Fibroblast of skin of right quadriceps (primary cell): ENCODE measurements at regions not wholly inside any gene's neighbourhood (a gene's known extent, or its start where the extent isn't known, plus 50 kb on each side); places are given as distances from the start of the nearest gene placed in this dataset.

ENCODE experiments used
- DNase-seq: peaks from one replicate; pipeline ENCODE4 v3.0.0-alpha.2; 2013

- no peak for DNase-seq
Measured at GRCh38 chr6:9507136-9507895, 907.6 kb downstream of the TFAP2A start.

- DNase-seq = no peak
Measured at GRCh38 chr6:9504191-9504590, 910.7 kb downstream of the TFAP2A start.

DNA sequence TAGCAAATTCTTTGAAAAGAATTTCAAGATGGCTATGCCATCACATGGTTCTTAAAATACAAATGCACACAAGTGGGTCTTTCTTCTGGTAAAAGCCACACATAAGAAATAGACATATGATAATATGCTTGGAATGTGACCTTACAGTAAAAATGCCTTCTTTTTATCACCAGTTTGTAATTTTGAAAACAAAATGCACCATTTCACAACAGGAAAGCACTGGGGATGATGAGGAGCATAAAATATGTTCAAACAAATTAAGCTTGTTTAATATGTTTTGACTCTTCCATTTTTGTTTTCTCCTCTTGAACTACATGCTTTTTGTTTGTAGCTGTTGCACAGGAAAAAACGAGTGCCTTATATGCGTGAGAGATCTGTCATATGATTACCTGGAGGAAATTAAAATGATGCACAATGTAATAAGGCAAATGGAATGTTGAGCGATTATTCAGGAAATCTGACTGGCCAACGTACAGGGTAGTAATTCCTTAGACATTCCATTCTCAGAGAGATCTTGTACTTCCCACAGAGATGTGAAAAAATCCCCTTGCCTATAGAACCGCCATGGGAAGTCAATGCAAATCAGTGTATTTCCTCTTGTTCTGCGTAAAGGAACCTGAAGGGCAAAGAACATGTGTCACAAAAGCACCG is 911.6 kb downstream of the TFAP2A start:
- DNase-seq = peak; percentile 92

GRCh38 chr6:9499709-9500108 is 915.2 kb downstream of the TFAP2A start:
- no peak for DNase-seq

GRCh38 chr6:9496837-9497236 is 918.0 kb downstream of the TFAP2A start:
- DNase-seq = peak; percentile 34

- peak; percentile 45 for DNase-seq
Measured at GRCh38 chr6:9494864-9495263, 920.0 kb downstream of the TFAP2A start.

DNA sequence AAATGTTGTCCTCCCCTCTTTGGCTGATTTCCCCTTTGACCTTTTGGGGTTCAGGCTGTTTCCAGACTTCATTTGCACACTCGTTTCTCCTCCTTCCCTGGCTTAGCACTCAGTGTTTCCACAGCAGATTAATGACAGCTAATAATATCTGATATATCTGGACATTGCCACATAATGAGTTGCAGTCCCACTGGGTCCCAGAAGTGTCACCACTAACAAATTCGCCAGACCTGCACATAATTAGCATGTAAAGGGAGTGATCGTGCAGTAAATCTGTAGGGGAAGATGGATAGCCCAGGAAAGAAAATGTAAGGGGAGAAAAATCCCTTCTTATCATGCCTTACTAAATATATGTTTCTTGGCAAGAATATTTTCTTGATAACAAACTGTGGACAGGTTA is 922.1 kb downstream of the TFAP2A start:
- DNase-seq = no peak

- DNase-seq = no peak
Measured at GRCh38 chr6:9487128-9487527, 927.7 kb downstream of the TFAP2A start.

DNA sequence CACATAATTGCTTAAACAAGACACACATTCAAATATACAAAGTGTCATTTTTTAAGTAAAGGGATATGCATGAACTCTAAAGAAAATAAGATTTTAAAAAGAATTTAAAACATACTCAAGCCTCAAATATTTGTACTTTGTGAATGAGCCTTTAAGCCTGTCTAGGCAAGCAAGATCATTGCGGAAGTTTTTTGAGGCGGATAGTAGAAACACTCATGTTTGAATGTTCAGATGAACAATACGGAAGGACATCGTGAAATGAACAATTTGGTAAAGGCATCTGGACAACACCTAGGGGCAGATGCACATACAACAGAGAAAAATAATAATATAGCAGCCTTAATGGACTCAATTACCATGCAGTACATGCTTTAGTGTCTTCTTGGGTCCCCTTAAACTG is 928.9 kb downstream of the TFAP2A start:
- DNase-seq = no peak

GRCh38 chr6:9484686-9485085 is 930.2 kb downstream of the TFAP2A start:
- DNase-seq = no peak

DNA sequence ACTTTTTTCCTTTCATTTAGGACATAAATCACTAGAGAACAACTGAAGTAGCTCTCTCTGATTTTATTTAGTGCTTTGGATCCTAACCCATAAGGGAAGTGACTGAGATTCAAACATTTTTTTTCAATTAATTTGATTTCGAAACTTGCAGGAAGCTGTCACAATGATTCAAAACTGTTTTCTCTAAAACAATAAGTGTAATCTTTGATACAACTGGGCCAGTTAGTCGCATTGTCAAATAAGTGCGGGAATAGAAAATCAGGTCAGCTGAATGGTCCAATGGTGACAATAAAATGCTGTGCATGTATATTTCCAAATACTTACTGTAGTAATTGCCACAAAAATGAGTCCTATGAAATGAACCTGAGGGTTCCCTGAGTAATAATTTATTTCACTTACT is 930.8 kb downstream of the TFAP2A start:
- DNase-seq = peak; percentile 59

GRCh38 chr6:9482030-9482738 is 932.7 kb downstream of the TFAP2A start:
- peak; percentile 95 for DNase-seq

DNA sequence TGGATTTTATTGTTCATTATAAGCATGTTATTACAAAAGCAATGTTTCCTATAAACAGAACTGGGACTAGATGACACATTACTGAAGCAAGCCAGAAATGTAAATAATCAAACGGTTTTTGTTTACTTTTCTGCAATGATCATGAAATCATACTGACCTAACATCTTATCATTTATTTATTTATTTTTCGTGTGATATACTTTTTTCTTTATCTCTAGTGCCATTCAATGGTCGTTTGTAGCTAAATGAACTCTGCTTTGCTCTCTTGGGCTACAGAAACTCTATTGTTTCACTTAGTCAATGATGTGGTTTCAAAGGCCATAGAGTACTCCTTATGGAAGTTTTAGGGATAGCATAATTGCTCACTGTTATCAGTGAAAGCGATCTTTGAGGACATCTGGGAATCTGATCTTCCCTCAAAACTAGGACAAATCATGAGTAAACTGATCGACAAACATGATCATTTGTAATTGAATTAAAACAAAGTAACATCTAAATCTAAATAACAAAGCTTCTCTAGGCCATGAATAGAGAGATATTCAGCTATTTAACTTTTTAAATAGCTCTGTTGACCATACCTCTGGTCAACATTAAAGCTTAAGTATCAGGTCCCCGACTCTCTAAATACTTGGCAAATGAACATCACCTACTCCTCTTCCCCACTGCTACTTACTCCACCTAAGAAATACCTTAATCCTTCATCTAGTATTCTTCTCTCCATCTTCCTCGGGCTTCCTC is 933.4 kb downstream of the TFAP2A start:
- no peak for DNase-seq

DNA sequence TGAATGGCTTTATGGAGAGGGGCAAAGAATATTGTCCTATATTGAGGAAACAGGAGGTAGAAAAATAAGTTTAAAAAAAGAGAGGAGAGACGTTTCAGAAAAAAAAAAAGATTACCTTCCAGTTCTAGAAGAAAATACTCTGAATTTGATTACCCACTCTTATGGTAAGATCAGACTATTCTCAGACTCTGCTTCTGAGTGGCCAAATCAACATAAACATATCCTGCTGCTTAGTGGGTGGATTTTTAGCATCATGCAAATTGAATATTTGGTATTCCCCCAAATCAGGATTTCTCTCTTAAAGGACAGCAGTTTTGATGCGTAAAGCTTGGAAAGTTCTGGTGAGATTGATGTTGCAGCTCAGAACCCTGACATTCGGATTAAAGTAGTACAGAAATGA is 946.6 kb downstream of the TFAP2A start:
- DNase-seq = no peak

DNA sequence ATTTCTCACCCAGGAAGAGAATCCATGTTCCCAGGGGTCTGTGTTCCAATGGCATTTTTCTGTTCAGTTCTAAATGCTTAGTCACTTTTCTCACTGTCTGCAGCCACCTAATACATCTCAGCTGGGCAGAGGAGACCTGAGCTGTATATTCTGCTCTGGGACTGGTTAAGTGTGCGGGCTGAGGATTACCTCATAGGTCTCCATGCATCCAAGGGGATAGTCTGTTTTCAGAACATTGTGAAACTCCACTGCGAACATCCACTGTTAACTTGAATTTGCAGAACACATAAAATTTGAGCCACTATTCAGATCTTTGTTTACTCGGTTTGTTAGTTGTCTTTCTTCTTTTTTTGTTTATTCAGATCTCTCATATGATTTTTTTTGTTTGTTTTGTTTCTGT is 947.1 kb downstream of the TFAP2A start:
- peak; percentile 79 for DNase-seq

GRCh38 chr6:9464583-9464982 is 950.3 kb downstream of the TFAP2A start:
- DNase-seq = no peak

- no peak for DNase-seq
Measured at GRCh38 chr6:9463311-9463710, 951.6 kb downstream of the TFAP2A start.

GRCh38 chr6:9461188-9461587 is 953.7 kb downstream of the TFAP2A start:
- DNase-seq = no peak

- DNase-seq = no peak
Measured at GRCh38 chr6:9458424-9458823, 956.5 kb downstream of the TFAP2A start.

GRCh38 chr6:9455864-9456658 is 958.8 kb downstream of the TFAP2A start:
- no peak for DNase-seq

DNA sequence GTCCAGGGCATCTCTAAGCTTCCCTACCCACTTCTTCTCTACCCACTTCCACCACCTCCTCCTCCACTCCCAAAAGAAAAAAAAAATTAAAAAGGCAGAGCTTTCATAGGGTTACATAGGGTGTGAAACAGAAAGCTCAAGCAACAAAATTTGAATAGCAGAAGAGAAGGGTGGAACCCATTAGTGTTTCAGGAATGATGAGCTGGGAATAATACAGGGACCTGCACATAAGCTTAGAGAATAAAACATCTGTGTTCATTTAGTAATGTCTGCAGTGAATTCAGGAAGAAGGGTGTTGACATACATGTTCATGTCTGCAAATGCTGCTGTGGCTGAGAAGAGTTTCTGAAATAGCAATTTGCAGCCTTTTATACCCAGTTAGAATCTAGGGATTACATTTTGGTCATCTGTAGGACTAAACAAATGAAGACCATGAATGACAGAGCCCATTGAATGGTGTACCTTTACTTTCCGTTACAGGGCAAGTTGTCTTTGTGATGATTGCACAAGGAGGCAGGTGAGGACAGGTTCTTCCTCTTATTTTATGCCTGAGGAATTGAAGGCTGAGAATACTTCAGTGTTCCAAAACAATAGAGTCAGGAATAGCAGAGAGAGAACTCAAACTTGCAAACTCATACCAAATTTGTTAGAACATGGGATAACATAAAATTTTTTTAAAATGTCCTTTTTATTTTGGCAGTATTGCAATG is 975.1 kb downstream of the TFAP2A start:
- DNase-seq = no peak

GRCh38 chr6:9437836-9438235 is 977.0 kb downstream of the TFAP2A start:
- peak; percentile 38 for DNase-seq
